OCI-LY1 (cell line): ENCODE measurements at regions not wholly inside any gene's neighbourhood (a gene's known extent, or its start where the extent isn't known, plus 50 kb on each side); places are given as distances from the start of the nearest gene placed in this dataset.

Experiments
- H2AFZ ChIP-seq: fragments of 200-600 bp; sonication (generic), shearing (Covaris generic); 2 replicates; pipeline ENCODE4 v1.6.0; 2014; ENCODE audit warnings: antibody characterized with exemption, mild to moderate bottlenecking, low read length
- H3F3A ChIP-seq: fragments of 200-600 bp; sonication (generic), shearing (Covaris generic); 2 replicates; pipeline ENCODE4 v1.6.0; 2014; ENCODE audit warnings: mild to moderate bottlenecking, antibody characterized with exemption, low read length, moderate library complexity; ENCODE audit not compliant: insufficient read depth
- H3K27ac ChIP-seq: fragments of 200-600 bp; sonication (generic); 2 replicates; pipeline ENCODE4 v1.5.1; 2014; ENCODE audit warnings: low read length, mixed run types, mild to moderate bottlenecking, low read depth; ENCODE audit not compliant: poor library complexity, severe bottlenecking
- H3K27me3 ChIP-seq: fragments of 200-600 bp; sonication (generic); 2 replicates; pipeline ENCODE4 v1.6.0; 2014; ENCODE audit warnings: antibody characterized with exemption, mild to moderate bottlenecking, low read length, moderate library complexity; ENCODE audit not compliant: insufficient read depth
- H3K36me3 ChIP-seq: fragments of 200-600 bp; sonication (generic); 2 replicates; pipeline ENCODE4 v1.6.1; 2014; ENCODE audit warnings: mild to moderate bottlenecking, antibody characterized with exemption, low read length, moderate library complexity, mixed read lengths; ENCODE audit not compliant: insufficient read depth
- H3K4me1 ChIP-seq: fragments of 200-600 bp; sonication (generic); 2 replicates; pipeline ENCODE4 v1.5.1; 2014; ENCODE audit warnings: mild to moderate bottlenecking, low read length, moderate library complexity; ENCODE audit not compliant: insufficient read depth, severe bottlenecking
- H3K4me2 ChIP-seq: fragments of 200-600 bp; sonication (generic), shearing (Covaris generic); 2 replicates; pipeline ENCODE4 v1.6.1; 2014; ENCODE audit warnings: low read length
- H3K4me3 ChIP-seq: fragments of 200-600 bp; sonication (generic); 2 replicates; pipeline ENCODE4 v1.5.1; 2014; ENCODE audit warnings: low read length, low read depth, mild to moderate bottlenecking, mixed read lengths; ENCODE audit not compliant: poor library complexity, severe bottlenecking
- H3K79me2 ChIP-seq: fragments of 200-600 bp; shearing (Covaris generic); 2 replicates; pipeline ENCODE4 v1.6.1; 2016; ENCODE audit warnings: mixed run types, low read length, mixed read lengths; ENCODE audit not compliant: insufficient read depth
- H3K9ac ChIP-seq: fragments of 200-600 bp; sonication (generic), shearing (Covaris generic); 2 replicates; pipeline ENCODE4 v1.6.1; 2014; ENCODE audit warnings: mild to moderate bottlenecking, low read length, mixed read lengths
- H3K9me2 ChIP-seq: fragments of 200-600 bp; sonication (generic), shearing (Covaris generic); 2 replicates; pipeline ENCODE4 v1.6.1; 2014; ENCODE audit warnings: low read depth, mild to moderate bottlenecking, low read length, mixed read lengths
- H3K9me3 ChIP-seq: fragments of 200-600 bp; shearing (Covaris generic); 2 replicates; pipeline ENCODE4 v1.6.1; 2014; ENCODE audit warnings: low read length, mixed read lengths
- H4K20me1 ChIP-seq: fragments of 200-600 bp; sonication (generic), shearing (Covaris generic); 2 replicates; pipeline ENCODE4 v1.6.0; 2016; ENCODE audit warnings: mild to moderate bottlenecking, low read length; ENCODE audit not compliant: insufficient read depth
- EZH2 ChIP-seq: fragments of 200-600 bp; sonication (generic), shearing (Covaris generic); IDR thresholded peaks from 2 replicates; pipeline ENCODE4 v1.8.0; 2017; ENCODE audit warnings: borderline replicate concordance, mixed run types, mild to moderate bottlenecking, antibody characterized with exemption, low read length, moderate library complexity, mixed read lengths
- TF ChIP-seq, protein P1 (sequence below): fragments of 200-600 bp; sonication (generic), shearing (Covaris generic); IDR thresholded peaks from 2 replicates; pipeline ENCODE4 v1.5.1; 2017; ENCODE audit warnings: mild to moderate bottlenecking, antibody characterized with exemption, low read length, moderate library complexity, mixed read lengths

GRCh38 chr9:129481810-129482511 lies 138.9 kb downstream of the C9orf50 start:
- Histone ChIP-seq H3K9me3 (no peaks in the 10 kb centered on the region), H3K4me1 (no peaks in the 10 kb centered on the region), H3K27me3 (peaks cover 3% of the 10 kb centered on the region; the same call in 1 of the 2 replicates), H3F3A (no peaks in the 10 kb centered on the region), H3K36me3 (no peaks in the 10 kb centered on the region), H3K79me2 (no peaks in the 10 kb centered on the region), H3K9me2 (no peaks in the 10 kb centered on the region), H4K20me1 (no peaks in the 10 kb centered on the region), H3K27ac (no peak overlapping the region), H3K9ac (no peak overlapping the region), H3K4me3 (no peak overlapping the region), H3K4me2 (no peak overlapping the region), H2AFZ (no peak overlapping the region)
- TF ChIP-seq EZH2 = no peak
- TF ChIP-seq, protein P1, sequence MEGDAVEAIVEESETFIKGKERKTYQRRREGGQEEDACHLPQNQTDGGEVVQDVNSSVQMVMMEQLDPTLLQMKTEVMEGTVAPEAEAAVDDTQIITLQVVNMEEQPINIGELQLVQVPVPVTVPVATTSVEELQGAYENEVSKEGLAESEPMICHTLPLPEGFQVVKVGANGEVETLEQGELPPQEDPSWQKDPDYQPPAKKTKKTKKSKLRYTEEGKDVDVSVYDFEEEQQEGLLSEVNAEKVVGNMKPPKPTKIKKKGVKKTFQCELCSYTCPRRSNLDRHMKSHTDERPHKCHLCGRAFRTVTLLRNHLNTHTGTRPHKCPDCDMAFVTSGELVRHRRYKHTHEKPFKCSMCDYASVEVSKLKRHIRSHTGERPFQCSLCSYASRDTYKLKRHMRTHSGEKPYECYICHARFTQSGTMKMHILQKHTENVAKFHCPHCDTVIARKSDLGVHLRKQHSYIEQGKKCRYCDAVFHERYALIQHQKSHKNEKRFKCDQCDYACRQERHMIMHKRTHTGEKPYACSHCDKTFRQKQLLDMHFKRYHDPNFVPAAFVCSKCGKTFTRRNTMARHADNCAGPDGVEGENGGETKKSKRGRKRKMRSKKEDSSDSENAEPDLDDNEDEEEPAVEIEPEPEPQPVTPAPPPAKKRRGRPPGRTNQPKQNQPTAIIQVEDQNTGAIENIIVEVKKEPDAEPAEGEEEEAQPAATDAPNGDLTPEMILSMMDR = no peak

GRCh38 chr9:129481424-129481809 lies 139.5 kb downstream of the C9orf50 start:
- Histone ChIP-seq H3K9me3 (no peaks in the 10 kb centered on the region), H2AFZ (no peak overlapping the region), H3K4me1 (no peaks in the 10 kb centered on the region), H3K27me3 (peaks cover 3% of the 10 kb centered on the region; the same call in 1 of the 2 replicates), H3K36me3 (no peaks in the 10 kb centered on the region), H3F3A (no peaks in the 10 kb centered on the region), H3K4me2 (no peak overlapping the region), H3K9me2 (no peaks in the 10 kb centered on the region), H3K4me3 (no peak overlapping the region), H3K27ac (no peak overlapping the region), H3K79me2 (no peaks in the 10 kb centered on the region), H3K9ac (no peak overlapping the region), H4K20me1 (no peaks in the 10 kb centered on the region)
- no peak for TF ChIP-seq EZH2
- TF ChIP-seq, protein P1 = no peak

DNA sequence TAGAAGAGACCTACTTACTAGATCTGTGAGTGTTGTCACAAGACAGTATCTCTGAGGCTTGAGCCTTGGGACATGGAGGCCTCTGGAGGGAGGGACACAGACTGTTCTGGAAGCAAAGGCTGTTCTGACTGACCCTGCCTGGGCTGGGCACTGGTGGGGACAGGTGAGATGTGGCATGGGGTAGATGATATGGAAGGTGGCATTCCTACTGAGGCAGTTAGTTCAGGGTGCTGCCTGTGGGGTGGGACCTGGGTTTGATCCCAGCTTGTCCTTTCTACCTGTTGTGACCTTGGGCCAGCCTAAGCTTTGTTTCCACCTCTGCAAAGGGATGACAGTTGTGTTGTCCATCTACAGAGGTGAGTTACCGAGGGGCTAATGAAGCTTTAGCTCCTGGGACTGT lies 140.2 kb downstream of the C9orf50 start:
- H3F3A ChIP-seq = no peaks in the 10 kb centered on the region

More for the DNA sequence above, 140.2 kb downstream of the C9orf50 start:
- Histone ChIP-seq H2AFZ (no peak overlapping the region), H4K20me1 (no peaks in the 10 kb centered on the region), H3K4me3 (no peak overlapping the region), H3K9me2 (no peaks in the 10 kb centered on the region), H3K79me2 (no peaks in the 10 kb centered on the region), H3K36me3 (no peaks in the 10 kb centered on the region), H3K4me1 (no peaks in the 10 kb centered on the region), H3K9ac (no peak overlapping the region), H3K4me2 (no peak overlapping the region), H3K9me3 (no peaks in the 10 kb centered on the region), H3K27me3 (peaks cover 3% of the 10 kb centered on the region; the same call in 1 of the 2 replicates), H3K27ac (no peak overlapping the region)
- TF ChIP-seq, protein P1 = no peak
- no peak for TF ChIP-seq EZH2
